Mucosa of descending colon (tissue), 3 donors: ENCODE measurements at regions not wholly inside any gene's neighbourhood (a gene's known extent, or its start where the extent isn't known, plus 50 kb on each side); places are given as distances from the start of the nearest gene placed in this dataset.

ENCODE experiments used
- ATAC-seq: fragments of 200-7000 bp; cut with Tn5 transposase; one replicate; pipeline ENCODE4 v1.9.1; 2020; ENCODE audit warnings: mild to moderate bottlenecking, moderate library complexity
- DNase-seq, 3 donors: peaks; one replicate each; pipeline ENCODE4 v3.0.0-alpha.2; 2020
- H3K36me3 ChIP-seq: fragments of 200-600 bp; one replicate; pipeline ENCODE4 v1.8.0; 2021; ENCODE audit warnings: low read depth, mild to moderate bottlenecking
- H3K4me1 ChIP-seq: fragments of 200-600 bp; one replicate; pipeline ENCODE4 v1.8.0; 2021; ENCODE audit warnings: low read depth, mild to moderate bottlenecking
- H3K4me3 ChIP-seq: fragments of 200-600 bp; one replicate; pipeline ENCODE4 v1.8.0; 2021; ENCODE audit warnings: mild to moderate bottlenecking
- H3K9me3 ChIP-seq: fragments of 200-600 bp; one replicate; pipeline ENCODE4 v1.8.0; 2021; ENCODE audit warnings: mild to moderate bottlenecking
- intact Hi-C, 2 donors: fragments of 100-400 bp; cut with DNase I in 1 of 2; cut with micrococcal nuclease in 1 of 2; formaldehyde crosslinking; loops; one replicate each; pipeline versions ENCODE4 v1.11.0 to v1.11.1; 2022; cut with DNase I, micrococcal nuclease
- TF ChIP-seq, protein P1 (sequence below): fragments of 200-600 bp; IDR thresholded peaks from one replicate; pipeline ENCODE4 v1.8.0; 2022; ENCODE audit warnings: antibody characterized with exemption, mild to moderate bottlenecking
- donor health status: DM: no; HTN: no; CAD: no; lungs with moderate emphysema.
- donor health status: DM: no; HTN: no; CAD: no.
- donor health status: DM: no; HTN: yes; CAD: no.

DNA sequence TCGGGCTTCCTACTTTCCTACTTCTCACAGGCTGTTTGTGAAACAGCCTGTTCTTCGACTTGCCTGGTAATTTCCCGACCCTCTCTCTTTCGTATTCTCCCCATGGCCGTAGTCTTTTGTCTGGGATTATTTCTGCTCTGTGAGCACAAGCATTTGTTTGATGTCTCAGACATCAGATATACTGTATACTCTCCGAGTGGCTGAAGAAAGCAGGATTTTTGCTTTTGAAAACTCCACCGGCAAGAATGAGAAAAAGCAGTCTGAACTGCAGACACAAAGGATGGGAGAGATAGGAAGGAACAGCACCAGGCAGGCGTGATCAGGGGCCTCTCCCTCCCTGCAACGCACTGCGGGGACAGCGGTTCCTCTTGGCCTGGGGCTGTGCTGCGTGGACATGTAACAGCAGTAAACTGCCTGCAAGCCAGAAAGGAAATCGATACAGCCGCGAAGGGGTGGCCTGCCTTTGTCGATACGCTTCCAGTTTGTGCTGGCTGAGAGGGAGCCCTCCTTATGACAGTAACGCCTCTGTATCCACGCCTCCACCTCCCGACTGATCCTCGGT is 313.9 kb upstream of the TLE4 start:
- ATAC-seq (no peak), DNase-seq (no peak)
- TF ChIP-seq, protein P1, sequence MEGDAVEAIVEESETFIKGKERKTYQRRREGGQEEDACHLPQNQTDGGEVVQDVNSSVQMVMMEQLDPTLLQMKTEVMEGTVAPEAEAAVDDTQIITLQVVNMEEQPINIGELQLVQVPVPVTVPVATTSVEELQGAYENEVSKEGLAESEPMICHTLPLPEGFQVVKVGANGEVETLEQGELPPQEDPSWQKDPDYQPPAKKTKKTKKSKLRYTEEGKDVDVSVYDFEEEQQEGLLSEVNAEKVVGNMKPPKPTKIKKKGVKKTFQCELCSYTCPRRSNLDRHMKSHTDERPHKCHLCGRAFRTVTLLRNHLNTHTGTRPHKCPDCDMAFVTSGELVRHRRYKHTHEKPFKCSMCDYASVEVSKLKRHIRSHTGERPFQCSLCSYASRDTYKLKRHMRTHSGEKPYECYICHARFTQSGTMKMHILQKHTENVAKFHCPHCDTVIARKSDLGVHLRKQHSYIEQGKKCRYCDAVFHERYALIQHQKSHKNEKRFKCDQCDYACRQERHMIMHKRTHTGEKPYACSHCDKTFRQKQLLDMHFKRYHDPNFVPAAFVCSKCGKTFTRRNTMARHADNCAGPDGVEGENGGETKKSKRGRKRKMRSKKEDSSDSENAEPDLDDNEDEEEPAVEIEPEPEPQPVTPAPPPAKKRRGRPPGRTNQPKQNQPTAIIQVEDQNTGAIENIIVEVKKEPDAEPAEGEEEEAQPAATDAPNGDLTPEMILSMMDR, result no peak
- Histone ChIP-seq H3K36me3 (no peaks in the 10 kb centered on the region), H3K9me3 (no peaks in the 10 kb centered on the region), H3K4me3 (no peak overlapping the region), H3K4me1 (peaks cover 7% of the 10 kb centered on the region)
- intact Hi-C loops, result no loop called here

- H3K4me1 ChIP-seq, result peaks cover 7% of the 10 kb centered on the region
- no peaks in the 10 kb centered on the region for H3K9me3 ChIP-seq
- ATAC-seq, result no peak
- intact Hi-C loops, result no loop called here
- TF ChIP-seq, protein P1, result no peak
- no peak overlapping the region for H3K4me3 ChIP-seq
- no peak for DNase-seq
- no peaks in the 10 kb centered on the region for H3K36me3 ChIP-seq
These were observed 311.9 kb upstream of the TLE4 start for GRCh38 chr9:79259858-79260257.

DNA sequence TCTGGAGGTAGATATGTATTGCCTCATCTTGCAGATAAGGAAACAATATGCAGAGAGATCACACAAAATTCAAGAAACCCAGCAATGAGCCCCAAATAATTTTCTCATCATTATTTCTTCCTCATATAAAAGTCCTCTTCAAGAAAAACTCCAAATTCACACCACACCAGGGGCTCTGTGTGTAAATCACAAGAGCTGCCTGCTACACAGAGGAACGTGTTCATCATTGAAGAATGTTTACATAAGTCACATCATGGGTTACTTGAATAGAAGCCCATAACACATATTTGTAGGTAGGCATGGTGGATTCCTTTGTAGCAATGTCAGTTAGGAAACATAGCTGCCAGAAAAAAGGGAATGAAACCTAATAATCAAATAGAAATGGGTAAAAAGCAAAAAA is 308.1 kb upstream of the TLE4 start:
- intact Hi-C loops, result no loop called here
- Histone ChIP-seq H3K4me1 (no peaks in the 10 kb centered on the region), H3K36me3 (no peaks in the 10 kb centered on the region), H3K4me3 (no peak overlapping the region), H3K9me3 (no peaks in the 10 kb centered on the region)
- TF ChIP-seq, protein P1, result no peak
- DNase-seq (no peak), ATAC-seq (no peak)

GRCh38 chr9:79264041-79264440 is 307.7 kb upstream of the TLE4 start:
- TF ChIP-seq, protein P1, result no peak
- no peaks in the 10 kb centered on the region for H3K36me3 ChIP-seq
- H3K9me3 ChIP-seq, result no peaks in the 10 kb centered on the region
- intact Hi-C loops, result no loop called here
- DNase-seq (peak in 1 of 3 donors; percentile 14), ATAC-seq (no peak)
- H3K4me1 ChIP-seq, result no peaks in the 10 kb centered on the region
- H3K4me3 ChIP-seq, result no peak overlapping the region

GRCh38 chr9:79264511-79265355 is 307.0 kb upstream of the TLE4 start:
- H3K4me1 ChIP-seq, result no peaks in the 10 kb centered on the region
- H3K4me3 ChIP-seq, result no peak overlapping the region
- H3K9me3 ChIP-seq, result no peaks in the 10 kb centered on the region
- DNase-seq (no peak), ATAC-seq (no peak)
- no peaks in the 10 kb centered on the region for H3K36me3 ChIP-seq
- intact Hi-C loops, result no loop called here
- TF ChIP-seq, protein P1, result no peak
